A673 (cell line): ENCODE measurements at regions not wholly inside any gene's neighbourhood (a gene's known extent, or its start where the extent isn't known, plus 50 kb on each side); places are given as distances from the start of the nearest gene placed in this dataset.

Experiments
- CTCF ChIP-seq: fragments of 300-800, 200-600 bp; sonication (generic); conservative IDR thresholded peaks from 2 replicates; pipeline ENCODE4 v1.5.1; 2017; ENCODE audit warnings: low read depth, mild to moderate bottlenecking, antibody characterized with exemption, low read length, moderate library complexity, mixed read lengths
- EZH2 ChIP-seq: fragments of 200-600 bp; sonication (generic); IDR thresholded peaks from 2 replicates; pipeline ENCODE4 v1.6.1; 2017; ENCODE audit warnings: borderline replicate concordance, low read depth, mild to moderate bottlenecking, mixed read lengths, antibody characterized with exemption, low read length; ENCODE audit not compliant: poor library complexity, severe bottlenecking

- TF ChIP-seq CTCF (no peak), EZH2 (no peak)
Observed at GRCh38 chr2:228658998-228659397, 477.5 kb upstream of the SPHKAP start.
